Left forelimb (tissue), 1 donor: ENCODE measurements at regions not wholly inside any gene's neighbourhood (a gene's known extent, or its start where the extent isn't known, plus 50 kb on each side); places are given as distances from the start of the nearest gene placed in this dataset.
"Not testable (repeated sequence)": the region's sequence is repeated elsewhere in the genome, so short reads cannot be mapped to it uniquely, and the experiment has no call there.

ENCODE experiments used
- DNase-seq: peaks from one replicate; pipeline ENCODE4 v3.0.0-alpha.2; 2018; ENCODE audit warnings: low spot score

- no peak for DNase-seq
Observed at GRCh38 chr12:111154147-111154834, 214.6 kb downstream of the PHETA1 start.

- DNase-seq = no peak
Observed at GRCh38 chr12:111152561-111152960, 216.3 kb downstream of the PHETA1 start.

- DNase-seq = no peak
Observed at GRCh38 chr12:111150921-111151840, 217.7 kb downstream of the PHETA1 start.

GRCh38 chr12:111150360-111150759 is 218.5 kb downstream of the PHETA1 start:
- no peak for DNase-seq

GRCh38 chr12:111149299-111149698 is 219.6 kb downstream of the PHETA1 start:
- no peak for DNase-seq

GRCh38 chr12:111148005-111148404 is 220.9 kb downstream of the PHETA1 start:
- DNase-seq = no peak

- DNase-seq = no peak
Observed at GRCh38 chr12:111143271-111143670, 222.9 kb upstream of the MYL2 start.

GRCh38 chr12:111141205-111141604 is 220.8 kb upstream of the MYL2 start:
- no peak for DNase-seq

GRCh38 chr12:111138016-111138415 is 217.6 kb upstream of the MYL2 start:
- DNase-seq = no peak

GRCh38 chr12:111135293-111135832 is 215.0 kb upstream of the MYL2 start:
- DNase-seq = no peak

GRCh38 chr12:111130336-111130735 is 210.0 kb upstream of the MYL2 start:
- DNase-seq = no peak

GRCh38 chr12:111129149-111129767 is 208.9 kb upstream of the MYL2 start:
- DNase-seq = no peak

- DNase-seq = no peak
Observed at GRCh38 chr12:111126331-111126730, 206.0 kb upstream of the MYL2 start.

GRCh38 chr12:111124183-111124582 is 203.8 kb upstream of the MYL2 start:
- no peak for DNase-seq

- DNase-seq = no peak
Observed at GRCh38 chr12:111123390-111123789, 203.0 kb upstream of the MYL2 start.

- no peak for DNase-seq
Observed at GRCh38 chr12:111122458-111122878, 202.1 kb upstream of the MYL2 start.

- no peak for DNase-seq
Observed at GRCh38 chr12:111121840-111122239, 201.5 kb upstream of the MYL2 start.

GRCh38 chr12:111120578-111120977 is 200.2 kb upstream of the MYL2 start:
- DNase-seq = no peak

GRCh38 chr12:111117017-111117416 is 196.6 kb upstream of the MYL2 start:
- no peak for DNase-seq

- DNase-seq = not testable (repeated sequence)
Observed at GRCh38 chr12:111113313-111113712, 192.9 kb upstream of the MYL2 start.

GRCh38 chr12:111112311-111113098 is 192.1 kb upstream of the MYL2 start:
- no peak for DNase-seq

GRCh38 chr12:111111681-111112080 is 191.3 kb upstream of the MYL2 start:
- no peak for DNase-seq
